ENCODE measurements at regions not wholly inside any gene's neighbourhood (a gene's known extent, or its start where the extent isn't known, plus 50 kb on each side); places are given as distances from the start of the nearest gene placed in this dataset.

- Histone ChIP-seq H3K36me3 (ENCODE audit: insufficient read depth, low read length) (no peaks in the 10 kb centered on the region), H3K27ac (ENCODE audit: low read length) (no peak overlapping the region), H3K4me3 (ENCODE audit: low read length) (no peak overlapping the region), H4K20me1 (ENCODE audit: insufficient read depth) (no peaks in the 10 kb centered on the region), H2AFZ (ENCODE audit: low read depth, low read length) (no peak overlapping the region), H3K9ac (ENCODE audit: low read length) (no peak overlapping the region), H3K27me3 (ENCODE audit: insufficient read depth, low read depth, low read length) (no peaks in the 10 kb centered on the region), H3K4me2 (ENCODE audit: low read length) (no peak overlapping the region), H3K79me2 (replicated peaks; ENCODE audit: insufficient read depth, low read length) (peaks cover 3% of the 10 kb centered on the region), H3K9me3 (ENCODE audit: low read length) (no peaks in the 10 kb centered on the region), H3F3A (ENCODE audit: insufficient read depth, low read length, poor library complexity, severe bottlenecking) (no peaks in the 10 kb centered on the region), H3K9me2 (ENCODE audit: insufficient read depth, low read length) (no peaks in the 10 kb centered on the region)
- no peak for TF ChIP-seq SMC3 (conservative IDR thresholded peaks at IDR 0.05; ENCODE audit: poor library complexity)
Observed at GRCh38 chr10:21068026-21068656, 171.0 kb upstream of the NEBL start.

- no peak overlapping the region for H3K27ac ChIP-seq (ENCODE audit: low read length)
- no peaks in the 10 kb centered on the region for H3K27me3 ChIP-seq (ENCODE audit: insufficient read depth, low read depth, low read length)
- no peaks in the 10 kb centered on the region for H3K9me3 ChIP-seq (ENCODE audit: low read length)
- H3K79me2 ChIP-seq (replicated peaks; ENCODE audit: insufficient read depth, low read length) = peaks cover 3% of the 10 kb centered on the region
- no peak overlapping the region for H3K4me3 ChIP-seq (ENCODE audit: low read length)
- H3K9me2 ChIP-seq (ENCODE audit: insufficient read depth, low read length) = no peaks in the 10 kb centered on the region
- H3K36me3 ChIP-seq (ENCODE audit: insufficient read depth, low read length) = no peaks in the 10 kb centered on the region
- no peak for TF ChIP-seq TAF1 (IDR thresholded peaks at IDR 0.05; ENCODE audit: low read depth)
- TF ChIP-seq EP300 (conservative IDR thresholded peaks at IDR 0.05; ENCODE audit: poor library complexity, severe bottlenecking) = no peak
- no peak for TF ChIP-seq EZH2 (IDR thresholded peaks at IDR 0.05; ENCODE audit: borderline replicate concordance, insufficient read depth, low read length, poor library complexity, severe bottlenecking)
- TF ChIP-seq, protein P1, sequence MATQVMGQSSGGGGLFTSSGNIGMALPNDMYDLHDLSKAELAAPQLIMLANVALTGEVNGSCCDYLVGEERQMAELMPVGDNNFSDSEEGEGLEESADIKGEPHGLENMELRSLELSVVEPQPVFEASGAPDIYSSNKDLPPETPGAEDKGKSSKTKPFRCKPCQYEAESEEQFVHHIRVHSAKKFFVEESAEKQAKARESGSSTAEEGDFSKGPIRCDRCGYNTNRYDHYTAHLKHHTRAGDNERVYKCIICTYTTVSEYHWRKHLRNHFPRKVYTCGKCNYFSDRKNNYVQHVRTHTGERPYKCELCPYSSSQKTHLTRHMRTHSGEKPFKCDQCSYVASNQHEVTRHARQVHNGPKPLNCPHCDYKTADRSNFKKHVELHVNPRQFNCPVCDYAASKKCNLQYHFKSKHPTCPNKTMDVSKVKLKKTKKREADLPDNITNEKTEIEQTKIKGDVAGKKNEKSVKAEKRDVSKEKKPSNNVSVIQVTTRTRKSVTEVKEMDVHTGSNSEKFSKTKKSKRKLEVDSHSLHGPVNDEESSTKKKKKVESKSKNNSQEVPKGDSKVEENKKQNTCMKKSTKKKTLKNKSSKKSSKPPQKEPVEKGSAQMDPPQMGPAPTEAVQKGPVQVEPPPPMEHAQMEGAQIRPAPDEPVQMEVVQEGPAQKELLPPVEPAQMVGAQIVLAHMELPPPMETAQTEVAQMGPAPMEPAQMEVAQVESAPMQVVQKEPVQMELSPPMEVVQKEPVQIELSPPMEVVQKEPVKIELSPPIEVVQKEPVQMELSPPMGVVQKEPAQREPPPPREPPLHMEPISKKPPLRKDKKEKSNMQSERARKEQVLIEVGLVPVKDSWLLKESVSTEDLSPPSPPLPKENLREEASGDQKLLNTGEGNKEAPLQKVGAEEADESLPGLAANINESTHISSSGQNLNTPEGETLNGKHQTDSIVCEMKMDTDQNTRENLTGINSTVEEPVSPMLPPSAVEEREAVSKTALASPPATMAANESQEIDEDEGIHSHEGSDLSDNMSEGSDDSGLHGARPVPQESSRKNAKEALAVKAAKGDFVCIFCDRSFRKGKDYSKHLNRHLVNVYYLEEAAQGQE (IDR thresholded peaks at IDR 0.05; ENCODE audit: borderline replicate concordance) = no peak
- TF ChIP-seq SMC3 (conservative IDR thresholded peaks at IDR 0.05; ENCODE audit: poor library complexity) = no peak
- TF ChIP-seq, protein P2, sequence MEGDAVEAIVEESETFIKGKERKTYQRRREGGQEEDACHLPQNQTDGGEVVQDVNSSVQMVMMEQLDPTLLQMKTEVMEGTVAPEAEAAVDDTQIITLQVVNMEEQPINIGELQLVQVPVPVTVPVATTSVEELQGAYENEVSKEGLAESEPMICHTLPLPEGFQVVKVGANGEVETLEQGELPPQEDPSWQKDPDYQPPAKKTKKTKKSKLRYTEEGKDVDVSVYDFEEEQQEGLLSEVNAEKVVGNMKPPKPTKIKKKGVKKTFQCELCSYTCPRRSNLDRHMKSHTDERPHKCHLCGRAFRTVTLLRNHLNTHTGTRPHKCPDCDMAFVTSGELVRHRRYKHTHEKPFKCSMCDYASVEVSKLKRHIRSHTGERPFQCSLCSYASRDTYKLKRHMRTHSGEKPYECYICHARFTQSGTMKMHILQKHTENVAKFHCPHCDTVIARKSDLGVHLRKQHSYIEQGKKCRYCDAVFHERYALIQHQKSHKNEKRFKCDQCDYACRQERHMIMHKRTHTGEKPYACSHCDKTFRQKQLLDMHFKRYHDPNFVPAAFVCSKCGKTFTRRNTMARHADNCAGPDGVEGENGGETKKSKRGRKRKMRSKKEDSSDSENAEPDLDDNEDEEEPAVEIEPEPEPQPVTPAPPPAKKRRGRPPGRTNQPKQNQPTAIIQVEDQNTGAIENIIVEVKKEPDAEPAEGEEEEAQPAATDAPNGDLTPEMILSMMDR (IDR thresholded peaks at IDR 0.05; ENCODE audit: poor library complexity, severe bottlenecking) = no peak
- TF ChIP-seq MXI1 (conservative IDR thresholded peaks at IDR 0.05; ENCODE audit: poor library complexity, severe bottlenecking) = no peak
- no peak for TF ChIP-seq POLR2AphosphoS5 (IDR thresholded peaks at IDR 0.05)
- TF ChIP-seq RAD21 (conservative IDR thresholded peaks at IDR 0.05) = no peak
- no peak overlapping the region for H3K9ac ChIP-seq (ENCODE audit: low read length)
- H3K4me2 ChIP-seq (ENCODE audit: low read length) = no peak overlapping the region
- no peaks in the 10 kb centered on the region for H4K20me1 ChIP-seq (ENCODE audit: insufficient read depth)
- H3F3A ChIP-seq (ENCODE audit: insufficient read depth, low read length, poor library complexity, severe bottlenecking) = no peaks in the 10 kb centered on the region
- no peak overlapping the region for H2AFZ ChIP-seq (ENCODE audit: low read depth, low read length)
Observed at GRCh38 chr10:21065621-21066248, 168.6 kb upstream of the NEBL start.
